GM10266 (cell line): ENCODE measurements at regions not wholly inside any gene's neighbourhood (a gene's known extent, or its start where the extent isn't known, plus 50 kb on each side); places are given as distances from the start of the nearest gene placed in this dataset.

ENCODE experiments used
- DNase-seq: peaks from one replicate; pipeline ENCODE4 v3.0.0; 2012; ENCODE audit errors: extremely low spot score
- TF ChIP-seq, protein P1 (sequence below): IDR thresholded peaks from 2 replicates; pipeline ENCODE4 v1.5.1; 2012; ENCODE audit warnings: mild to moderate bottlenecking, low read depth; ENCODE audit not compliant: control insufficient read depth, insufficient read depth; ENCODE audit errors: missing control alignments

DNA sequence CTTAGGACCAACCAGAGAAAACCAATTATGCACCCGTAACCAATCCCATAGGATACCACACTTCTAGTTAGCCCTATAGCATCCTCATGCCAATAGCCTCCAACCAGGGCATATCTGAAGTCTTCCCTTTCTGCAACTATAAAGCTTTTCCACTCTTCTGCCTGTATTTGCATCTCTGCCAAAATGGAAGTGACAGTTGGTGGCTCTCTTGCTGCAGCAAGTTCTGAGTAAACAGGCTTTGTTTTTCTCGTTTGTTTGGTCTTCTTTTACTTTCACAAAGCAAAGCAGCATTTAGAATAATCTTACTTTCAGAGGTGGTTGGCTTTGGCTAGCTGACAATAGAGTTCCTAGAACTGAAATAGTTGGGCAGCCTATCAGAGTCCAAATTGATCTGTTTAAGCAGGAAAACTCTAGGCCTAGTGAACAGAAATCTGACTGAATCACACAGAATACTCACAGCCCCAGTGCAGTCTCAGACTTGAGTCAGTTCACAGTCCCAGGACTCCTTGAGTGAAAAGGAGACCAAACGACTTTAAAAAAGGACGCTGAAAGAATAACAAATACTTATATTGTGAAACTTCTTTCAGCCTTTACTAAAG, 1029.7 kb upstream of the LRFN5 start:
- no peak for DNase-seq
- TF ChIP-seq, protein P1, sequence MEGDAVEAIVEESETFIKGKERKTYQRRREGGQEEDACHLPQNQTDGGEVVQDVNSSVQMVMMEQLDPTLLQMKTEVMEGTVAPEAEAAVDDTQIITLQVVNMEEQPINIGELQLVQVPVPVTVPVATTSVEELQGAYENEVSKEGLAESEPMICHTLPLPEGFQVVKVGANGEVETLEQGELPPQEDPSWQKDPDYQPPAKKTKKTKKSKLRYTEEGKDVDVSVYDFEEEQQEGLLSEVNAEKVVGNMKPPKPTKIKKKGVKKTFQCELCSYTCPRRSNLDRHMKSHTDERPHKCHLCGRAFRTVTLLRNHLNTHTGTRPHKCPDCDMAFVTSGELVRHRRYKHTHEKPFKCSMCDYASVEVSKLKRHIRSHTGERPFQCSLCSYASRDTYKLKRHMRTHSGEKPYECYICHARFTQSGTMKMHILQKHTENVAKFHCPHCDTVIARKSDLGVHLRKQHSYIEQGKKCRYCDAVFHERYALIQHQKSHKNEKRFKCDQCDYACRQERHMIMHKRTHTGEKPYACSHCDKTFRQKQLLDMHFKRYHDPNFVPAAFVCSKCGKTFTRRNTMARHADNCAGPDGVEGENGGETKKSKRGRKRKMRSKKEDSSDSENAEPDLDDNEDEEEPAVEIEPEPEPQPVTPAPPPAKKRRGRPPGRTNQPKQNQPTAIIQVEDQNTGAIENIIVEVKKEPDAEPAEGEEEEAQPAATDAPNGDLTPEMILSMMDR, result no peak

- TF ChIP-seq, protein P1, result no peak
- DNase-seq, result no peak
These were observed 1031.9 kb upstream of the LRFN5 start for GRCh38 chr14:40574780-40575179.

- DNase-seq, result no peak
- TF ChIP-seq, protein P1, result no peak
These were observed 1081.4 kb upstream of the LRFN5 start for GRCh38 chr14:40525314-40525713.

DNA sequence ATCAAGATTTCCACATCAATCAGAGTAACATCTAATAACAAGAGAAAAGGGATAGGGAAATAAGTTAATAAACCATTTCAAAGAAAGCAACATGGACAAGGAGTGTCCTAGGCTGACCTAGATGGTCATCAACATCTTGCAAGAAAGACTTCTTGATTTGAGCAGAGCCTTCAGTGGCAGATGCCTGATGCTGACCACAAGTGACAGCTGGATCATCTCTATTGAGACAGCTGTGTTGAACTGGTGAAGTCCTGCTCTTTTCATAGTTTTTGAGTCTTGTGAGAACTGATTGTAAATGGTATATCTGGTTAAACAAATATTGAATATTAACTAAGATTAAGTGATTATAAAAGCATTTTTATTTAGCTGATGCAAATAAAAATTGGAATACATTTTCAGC, 1083.6 kb upstream of the LRFN5 start:
- TF ChIP-seq, protein P1, result no peak

GRCh38 chr14:40494483-40494882, 1062.2 kb upstream of the FBXO33 start:
- DNase-seq, result no peak
- TF ChIP-seq, protein P1, result no peak

More for the DNA sequence above, 1083.6 kb upstream of the LRFN5 start:
- DNase-seq, result no peak

DNA sequence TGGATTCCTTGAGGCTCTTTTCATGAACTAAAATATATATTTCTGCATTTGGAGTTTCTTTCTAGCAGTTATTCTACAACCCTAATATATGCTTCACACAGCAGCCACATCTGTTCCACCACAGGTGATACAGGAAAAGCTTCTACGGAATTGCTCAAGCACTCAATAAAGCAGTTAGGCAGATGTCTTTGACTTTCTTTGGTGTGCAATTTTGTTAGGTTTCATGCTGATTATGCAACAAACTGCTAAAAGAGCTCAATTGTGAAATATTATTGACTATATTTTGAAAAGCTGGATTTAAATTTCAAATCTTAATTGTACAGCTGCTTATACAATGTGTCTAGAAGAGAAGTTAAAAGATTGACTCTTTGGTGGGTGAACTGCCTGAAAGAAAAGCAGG, 1055.6 kb upstream of the FBXO33 start:
- TF ChIP-seq, protein P1, result no peak
- DNase-seq, result no peak

DNA sequence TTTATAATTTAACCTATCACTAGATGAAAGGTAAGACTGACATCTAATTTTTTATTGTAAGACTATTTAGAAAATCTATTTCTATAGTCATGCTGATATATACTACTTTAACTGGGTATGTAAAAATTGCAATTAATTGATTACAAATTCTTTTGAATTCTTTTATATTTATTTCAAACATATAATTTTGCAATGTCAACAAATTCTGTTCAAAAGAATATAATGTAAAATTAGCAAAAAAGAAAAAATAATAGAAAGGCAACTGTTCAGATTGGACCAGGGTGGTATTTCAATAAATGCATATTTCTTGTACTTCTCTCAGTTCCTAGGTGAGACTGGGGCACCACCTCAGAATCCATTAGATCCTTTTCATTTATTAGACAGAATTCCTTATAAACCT, 1053.5 kb upstream of the FBXO33 start:
- DNase-seq, result no peak
- TF ChIP-seq, protein P1, result no peak
